ENCODE measurements at regions not wholly inside any gene's neighbourhood (a gene's known extent, or its start where the extent isn't known, plus 50 kb on each side); places are given as distances from the start of the nearest gene placed in this dataset.

GRCh38 chrX:7316887-7317286 lies 168.9 kb upstream of the PUDP start:
- POLR2A ChIA-PET: no interaction called here

GRCh38 chrX:7316280-7316679 lies 168.3 kb upstream of the PUDP start:
- H3K4me1 Mint-ChIP-seq (ENCODE audit: low read depth): no peaks in the 10 kb centered on the region
- H3K27me3 Mint-ChIP-seq: no peaks in the 10 kb centered on the region
- no peak for TF ChIP-seq CTCF (IDR thresholded peaks at IDR 0.05)
- intact Hi-C loops (cut with micrococcal nuclease): no loop called here
- ChIA-PET CTCF (no interaction called here), POLR2A (no interaction called here)
- no peak overlapping the region for H3K4me3 Mint-ChIP-seq
- ATAC-seq: no peak
- H3K36me3 Mint-ChIP-seq (ENCODE audit: low read depth): no peaks in the 10 kb centered on the region
- no peaks in the 10 kb centered on the region for H3K9me3 Mint-ChIP-seq
- H3K27ac Mint-ChIP-seq: no peak overlapping the region
- DNase-seq: no peak

More at GRCh38 chrX:7316887-7317286, 168.9 kb upstream of the PUDP start:
- H3K4me3 Mint-ChIP-seq: no peak overlapping the region
- DNase-seq: no peak
- CTCF ChIA-PET: no interaction called here
- H3K27me3 Mint-ChIP-seq: no peaks in the 10 kb centered on the region
- H3K9me3 Mint-ChIP-seq: no peaks in the 10 kb centered on the region
- no peak overlapping the region for H3K27ac Mint-ChIP-seq
- no peaks in the 10 kb centered on the region for H3K36me3 Mint-ChIP-seq (ENCODE audit: low read depth)
- intact Hi-C loops (cut with micrococcal nuclease): no loop called here
- TF ChIP-seq CTCF (IDR thresholded peaks at IDR 0.05): no peak
- no peak for ATAC-seq
- H3K4me1 Mint-ChIP-seq (ENCODE audit: low read depth): no peaks in the 10 kb centered on the region

- no peaks in the 10 kb centered on the region for H3K9me3 Mint-ChIP-seq
- ATAC-seq: no peak
- POLR2A ChIA-PET: no interaction called here
- TF ChIP-seq CTCF (IDR thresholded peaks at IDR 0.05): no peak
- CTCF ChIA-PET: no interaction called here
- DNase-seq: no peak
- intact Hi-C loops (cut with micrococcal nuclease): no loop called here
- H3K4me3 Mint-ChIP-seq: no peak overlapping the region
- no peak overlapping the region for H3K27ac Mint-ChIP-seq
- no peaks in the 10 kb centered on the region for H3K27me3 Mint-ChIP-seq
- no peaks in the 10 kb centered on the region for H3K4me1 Mint-ChIP-seq (ENCODE audit: low read depth)
- no peaks in the 10 kb centered on the region for H3K36me3 Mint-ChIP-seq (ENCODE audit: low read depth)
Observed at GRCh38 chrX:7314425-7314824, 166.5 kb upstream of the PUDP start.

GRCh38 chrX:7307720-7308119 lies 159.8 kb upstream of the PUDP start:
- intact Hi-C loops (cut with micrococcal nuclease): no loop called here
- no peaks in the 10 kb centered on the region for H3K9me3 Mint-ChIP-seq
- H3K36me3 Mint-ChIP-seq (ENCODE audit: low read depth): peaks cover 5% of the 10 kb centered on the region
- DNase-seq: no peak
- no peaks in the 10 kb centered on the region for H3K4me1 Mint-ChIP-seq (ENCODE audit: low read depth)
- no peaks in the 10 kb centered on the region for H3K27me3 Mint-ChIP-seq
- H3K27ac Mint-ChIP-seq: no peak overlapping the region
- no peak overlapping the region for H3K4me3 Mint-ChIP-seq
- no peak for TF ChIP-seq CTCF (IDR thresholded peaks at IDR 0.05)
- CTCF ChIA-PET: no interaction called here
- POLR2A ChIA-PET: interaction anchor here (0.6 kb wide), 1 partner anchor 185 kb away, joined by 3 read pairs; no protein-coding TSS in a partner anchor
- ATAC-seq: no peak

GRCh38 chrX:7294483-7294882 lies 146.5 kb upstream of the PUDP start:
- intact Hi-C loops (cut with micrococcal nuclease): no loop called here
- ATAC-seq (no peak), DNase-seq (no peak)
- no peaks in the 10 kb centered on the region for H3K27me3 Mint-ChIP-seq
- no peaks in the 10 kb centered on the region for H3K4me1 Mint-ChIP-seq (ENCODE audit: low read depth)
- POLR2A ChIA-PET: no interaction called here
- CTCF ChIA-PET: no interaction called here
- no peak for TF ChIP-seq CTCF (IDR thresholded peaks at IDR 0.05)
- H3K4me3 Mint-ChIP-seq: no peak overlapping the region
- no peaks in the 10 kb centered on the region for H3K36me3 Mint-ChIP-seq (ENCODE audit: low read depth)
- no peak overlapping the region for H3K27ac Mint-ChIP-seq
- no peaks in the 10 kb centered on the region for H3K9me3 Mint-ChIP-seq

Data from activated CD8-positive, alpha-beta T cell treated with anti-CD3 and anti-CD28 coated beads for 36 hours (primary cell).